ENCODE measurements at regions not wholly inside any gene's neighbourhood (a gene's known extent, or its start where the extent isn't known, plus 50 kb on each side); places are given as distances from the start of the nearest gene placed in this dataset.

DNA sequence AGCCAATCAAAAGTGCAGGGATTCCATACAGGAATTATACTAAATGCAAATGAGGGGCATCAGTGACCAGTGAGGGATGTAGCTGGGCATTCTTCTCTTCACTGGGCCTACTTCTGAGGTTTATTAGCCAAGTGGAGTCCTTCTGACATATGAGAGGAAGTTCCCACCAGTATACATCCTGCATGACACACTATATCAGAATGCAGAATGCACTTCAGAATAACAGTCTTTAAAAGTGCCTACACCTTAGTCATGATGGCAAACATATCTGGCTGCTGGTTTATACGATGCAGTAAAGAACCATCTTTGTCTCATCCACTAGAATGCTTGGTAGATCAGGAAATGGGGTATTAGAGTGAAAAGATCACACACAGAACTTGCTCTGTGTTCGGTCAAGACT lies 180.3 kb upstream of the PPARGC1A start:
- TF ChIP-seq POLR2A (IDR thresholded peaks at IDR 0.05; ENCODE audit: low read length) (no peak), GATA1 (IDR thresholded peaks at IDR 0.05; ENCODE audit: low read depth, low read length) (no peak)
